GM12872 (cell line): ENCODE measurements at regions not wholly inside any gene's neighbourhood (a gene's known extent, or its start where the extent isn't known, plus 50 kb on each side); places are given as distances from the start of the nearest gene placed in this dataset.

ENCODE experiments used
- CTCF ChIP-seq: IDR thresholded peaks from 3 replicates; pipeline ENCODE4 v1.5.1; 2011; ENCODE audit warnings: low read depth, mild to moderate bottlenecking, low read length, moderate library complexity; ENCODE audit not compliant: insufficient read depth

GRCh38 chr5:136453986-136454758, 88.8 kb upstream of the TRPC7 start:
- TF ChIP-seq CTCF, result no peak

- no peak for TF ChIP-seq CTCF
Measured at GRCh38 chr5:136453199-136453598, 87.9 kb upstream of the TRPC7 start.

- no peak for TF ChIP-seq CTCF
Measured at GRCh38 chr5:136446565-136446964, 81.2 kb upstream of the TRPC7 start.

- no peak for TF ChIP-seq CTCF
Measured at GRCh38 chr5:136439367-136439766, 74.0 kb upstream of the TRPC7 start.

- no peak for TF ChIP-seq CTCF
Measured at GRCh38 chr5:136435946-136436543, 70.7 kb upstream of the TRPC7 start.

- no peak for TF ChIP-seq CTCF
Measured at GRCh38 chr5:136434795-136435194, 69.5 kb upstream of the TRPC7 start.

- TF ChIP-seq CTCF, result no peak
Measured at GRCh38 chr5:136432705-136433104, 67.4 kb upstream of the TRPC7 start.
